ENCODE measurements at regions not wholly inside any gene's neighbourhood (a gene's known extent, or its start where the extent isn't known, plus 50 kb on each side); places are given as distances from the start of the nearest gene placed in this dataset.

GRCh38 chr6:112639391-112639831 is 292.3 kb downstream of the RFPL4B start:
- TF ChIP-seq CTCF (IDR thresholded peaks at IDR 0.05) (no peak), POLR2A (IDR thresholded peaks at IDR 0.05) (no peak)

Data from esophagus squamous epithelium (tissue), 4 donors.